GM12878 (cell line): ENCODE measurements at regions not wholly inside any gene's neighbourhood (a gene's known extent, or its start where the extent isn't known, plus 50 kb on each side); places are given as distances from the start of the nearest gene placed in this dataset.

Experiments
- CBFB ChIP-seq: IDR thresholded peaks from 2 replicates; pipeline ENCODE4 v1.6.1; 2016; ENCODE audit warnings: antibody characterized with exemption, low read depth
- RBBP5 ChIP-seq: fragments of 200-600 bp; sonication (generic); conservative IDR thresholded peaks from 2 replicates; pipeline ENCODE4 v1.6.1; 2016
- TF ChIP-seq, protein P1 (sequence below), 3 experiments: IDR thresholded peaks in 2 of 3; conservative IDR thresholded peaks in 1 of 3; 2 replicates each; pipeline ENCODE4 v1.5.1; 2011; ENCODE audit warnings: low read depth in 3 of 3, low read length in 3 of 3, mild to moderate bottlenecking in 3 of 3, control low read depth in 2 of 3, moderate library complexity in 2 of 3, inconsistent platforms in 1 of 3, mixed read lengths in 1 of 3; ENCODE audit not compliant: control insufficient read depth in 2 of 3, insufficient read depth in 1 of 3; ENCODE audit errors: extremely low read depth in 1 of 3
- TF ChIP-seq, protein P2 (sequence below): IDR thresholded peaks from 2 replicates; pipeline ENCODE4 v1.6.1; 2012; ENCODE audit warnings: mild to moderate bottlenecking, low read depth, low read length
- TF ChIP-seq, protein P3 (sequence below): IDR thresholded peaks from 2 replicates; pipeline ENCODE4 v1.6.1; 2012; ENCODE audit warnings: low read depth, low read length, improper control_type of control experiment

DNA sequence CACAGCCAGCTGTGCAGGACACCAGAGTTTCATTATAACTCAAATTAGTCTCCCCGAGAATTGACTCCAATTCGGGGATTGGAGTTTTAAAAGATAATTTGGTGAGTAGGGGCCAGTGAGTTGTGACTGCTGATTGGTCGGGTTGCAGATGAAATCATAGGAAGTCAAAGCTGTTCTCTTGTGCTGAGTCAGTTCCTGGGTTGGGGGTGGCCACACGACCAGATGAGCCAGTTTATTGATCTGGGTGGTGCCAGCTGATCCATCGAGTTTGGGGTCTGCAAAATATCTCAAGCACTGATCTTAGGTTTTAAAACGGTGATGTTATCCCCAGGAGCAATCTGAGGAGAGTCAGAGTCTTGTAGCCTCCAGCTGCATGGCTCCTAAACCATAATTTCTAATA lies 82.7 kb upstream of the SLC66A3 start:
- TF ChIP-seq CBFB (no peak), RBBP5 (no peak)
- TF ChIP-seq, protein P1, sequence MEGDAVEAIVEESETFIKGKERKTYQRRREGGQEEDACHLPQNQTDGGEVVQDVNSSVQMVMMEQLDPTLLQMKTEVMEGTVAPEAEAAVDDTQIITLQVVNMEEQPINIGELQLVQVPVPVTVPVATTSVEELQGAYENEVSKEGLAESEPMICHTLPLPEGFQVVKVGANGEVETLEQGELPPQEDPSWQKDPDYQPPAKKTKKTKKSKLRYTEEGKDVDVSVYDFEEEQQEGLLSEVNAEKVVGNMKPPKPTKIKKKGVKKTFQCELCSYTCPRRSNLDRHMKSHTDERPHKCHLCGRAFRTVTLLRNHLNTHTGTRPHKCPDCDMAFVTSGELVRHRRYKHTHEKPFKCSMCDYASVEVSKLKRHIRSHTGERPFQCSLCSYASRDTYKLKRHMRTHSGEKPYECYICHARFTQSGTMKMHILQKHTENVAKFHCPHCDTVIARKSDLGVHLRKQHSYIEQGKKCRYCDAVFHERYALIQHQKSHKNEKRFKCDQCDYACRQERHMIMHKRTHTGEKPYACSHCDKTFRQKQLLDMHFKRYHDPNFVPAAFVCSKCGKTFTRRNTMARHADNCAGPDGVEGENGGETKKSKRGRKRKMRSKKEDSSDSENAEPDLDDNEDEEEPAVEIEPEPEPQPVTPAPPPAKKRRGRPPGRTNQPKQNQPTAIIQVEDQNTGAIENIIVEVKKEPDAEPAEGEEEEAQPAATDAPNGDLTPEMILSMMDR (IDR thresholded peaks at IDR 0.05 in 2 of 3, conservative IDR thresholded peaks at IDR 0.05 in 1 of 3; ENCODE audit: control insufficient read depth in 2 of 3, extremely low read depth in 1 of 3, insufficient read depth in 1 of 3, low read depth in 3 of 3, low read length in 3 of 3): no peak
- TF ChIP-seq, protein P2, sequence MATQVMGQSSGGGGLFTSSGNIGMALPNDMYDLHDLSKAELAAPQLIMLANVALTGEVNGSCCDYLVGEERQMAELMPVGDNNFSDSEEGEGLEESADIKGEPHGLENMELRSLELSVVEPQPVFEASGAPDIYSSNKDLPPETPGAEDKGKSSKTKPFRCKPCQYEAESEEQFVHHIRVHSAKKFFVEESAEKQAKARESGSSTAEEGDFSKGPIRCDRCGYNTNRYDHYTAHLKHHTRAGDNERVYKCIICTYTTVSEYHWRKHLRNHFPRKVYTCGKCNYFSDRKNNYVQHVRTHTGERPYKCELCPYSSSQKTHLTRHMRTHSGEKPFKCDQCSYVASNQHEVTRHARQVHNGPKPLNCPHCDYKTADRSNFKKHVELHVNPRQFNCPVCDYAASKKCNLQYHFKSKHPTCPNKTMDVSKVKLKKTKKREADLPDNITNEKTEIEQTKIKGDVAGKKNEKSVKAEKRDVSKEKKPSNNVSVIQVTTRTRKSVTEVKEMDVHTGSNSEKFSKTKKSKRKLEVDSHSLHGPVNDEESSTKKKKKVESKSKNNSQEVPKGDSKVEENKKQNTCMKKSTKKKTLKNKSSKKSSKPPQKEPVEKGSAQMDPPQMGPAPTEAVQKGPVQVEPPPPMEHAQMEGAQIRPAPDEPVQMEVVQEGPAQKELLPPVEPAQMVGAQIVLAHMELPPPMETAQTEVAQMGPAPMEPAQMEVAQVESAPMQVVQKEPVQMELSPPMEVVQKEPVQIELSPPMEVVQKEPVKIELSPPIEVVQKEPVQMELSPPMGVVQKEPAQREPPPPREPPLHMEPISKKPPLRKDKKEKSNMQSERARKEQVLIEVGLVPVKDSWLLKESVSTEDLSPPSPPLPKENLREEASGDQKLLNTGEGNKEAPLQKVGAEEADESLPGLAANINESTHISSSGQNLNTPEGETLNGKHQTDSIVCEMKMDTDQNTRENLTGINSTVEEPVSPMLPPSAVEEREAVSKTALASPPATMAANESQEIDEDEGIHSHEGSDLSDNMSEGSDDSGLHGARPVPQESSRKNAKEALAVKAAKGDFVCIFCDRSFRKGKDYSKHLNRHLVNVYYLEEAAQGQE: no peak
- TF ChIP-seq, protein P3, sequence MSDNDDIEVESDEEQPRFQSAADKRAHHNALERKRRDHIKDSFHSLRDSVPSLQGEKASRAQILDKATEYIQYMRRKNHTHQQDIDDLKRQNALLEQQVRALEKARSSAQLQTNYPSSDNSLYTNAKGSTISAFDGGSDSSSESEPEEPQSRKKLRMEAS: no peak
